Smooth muscle cell (in vitro differentiated cells): ENCODE measurements at regions not wholly inside any gene's neighbourhood (a gene's known extent, or its start where the extent isn't known, plus 50 kb on each side); places are given as distances from the start of the nearest gene placed in this dataset.

Source experiments
- DNase-seq: peaks from one replicate; lab custom pipeline; 2025; ENCODE audit not compliant: unreplicated experiment; lab: John Stamatoyannopoulos, UW
- H2AFZ ChIP-seq: fragments of 200-600 bp; sonication (generic); 2 replicates; pipeline ENCODE4 v1.6.0; 2016; ENCODE audit warnings: antibody characterized with exemption, low read depth, mild to moderate bottlenecking
- H3F3A ChIP-seq: fragments of 200-600 bp; sonication (generic); 2 replicates; pipeline ENCODE4 v1.6.0; 2017; ENCODE audit warnings: antibody characterized with exemption, low read depth
- H3K27ac ChIP-seq: fragments of 200-600 bp; sonication (generic); 2 replicates; pipeline ENCODE4 v1.5.1; 2016; ENCODE audit warnings: low read depth, mild to moderate bottlenecking
- H3K27me3 ChIP-seq: fragments of 200-600 bp; sonication (generic); 2 replicates; pipeline ENCODE4 v1.6.1; 2016; ENCODE audit warnings: low read depth, mild to moderate bottlenecking
- H3K36me3 ChIP-seq: fragments of 200-600 bp; sonication (generic); 2 replicates; pipeline ENCODE4 v1.5.1; 2016; ENCODE audit warnings: low read depth
- H3K4me1 ChIP-seq: fragments of 200-600 bp; sonication (generic); 2 replicates; pipeline ENCODE4 v1.5.1; 2016; ENCODE audit warnings: low read depth
- H3K4me2 ChIP-seq: fragments of 200-600 bp; sonication (generic); 2 replicates; pipeline ENCODE4 v1.6.0; 2016; ENCODE audit warnings: mild to moderate bottlenecking
- H3K4me3 ChIP-seq: fragments of 200-600 bp; sonication (generic); 2 replicates; pipeline ENCODE4 v1.5.1; 2016; ENCODE audit warnings: mild to moderate bottlenecking
- H3K79me2 ChIP-seq: fragments of 200-600 bp; sonication (generic); 2 replicates; pipeline ENCODE4 v1.6.0; 2016; ENCODE audit warnings: low read depth, mild to moderate bottlenecking
- H3K9ac ChIP-seq: fragments of 200-600 bp; sonication (generic); 2 replicates; pipeline ENCODE4 v1.6.0; 2016; ENCODE audit warnings: low read depth
- H3K9me3 ChIP-seq: fragments of 200-600 bp; sonication (generic); replicated peaks from 2 replicates; pipeline ENCODE4 v1.5.1; 2016; ENCODE audit warnings: low read depth
- H4K20me1 ChIP-seq: fragments of 200-600 bp; sonication (generic); 2 replicates; pipeline ENCODE4 v1.6.0; 2016; ENCODE audit warnings: low read depth
- WGBS: methylation state at CpG from one replicate; pipeline ENCODE4 v1.1.7; 2016; ENCODE audit warnings: low lambda C conversion rate; 5-methylcytosine and 5-hydroxymethylcytosine counted together
- TF ChIP-seq, protein P1 (sequence below): fragments of 200-600 bp; sonication (generic); IDR thresholded peaks from 2 replicates; pipeline ENCODE4 v1.5.1; 2017; ENCODE audit warnings: borderline replicate concordance, mild to moderate bottlenecking, antibody characterized with exemption; ENCODE audit not compliant: insufficient read depth, poor library complexity, severe bottlenecking

DNA sequence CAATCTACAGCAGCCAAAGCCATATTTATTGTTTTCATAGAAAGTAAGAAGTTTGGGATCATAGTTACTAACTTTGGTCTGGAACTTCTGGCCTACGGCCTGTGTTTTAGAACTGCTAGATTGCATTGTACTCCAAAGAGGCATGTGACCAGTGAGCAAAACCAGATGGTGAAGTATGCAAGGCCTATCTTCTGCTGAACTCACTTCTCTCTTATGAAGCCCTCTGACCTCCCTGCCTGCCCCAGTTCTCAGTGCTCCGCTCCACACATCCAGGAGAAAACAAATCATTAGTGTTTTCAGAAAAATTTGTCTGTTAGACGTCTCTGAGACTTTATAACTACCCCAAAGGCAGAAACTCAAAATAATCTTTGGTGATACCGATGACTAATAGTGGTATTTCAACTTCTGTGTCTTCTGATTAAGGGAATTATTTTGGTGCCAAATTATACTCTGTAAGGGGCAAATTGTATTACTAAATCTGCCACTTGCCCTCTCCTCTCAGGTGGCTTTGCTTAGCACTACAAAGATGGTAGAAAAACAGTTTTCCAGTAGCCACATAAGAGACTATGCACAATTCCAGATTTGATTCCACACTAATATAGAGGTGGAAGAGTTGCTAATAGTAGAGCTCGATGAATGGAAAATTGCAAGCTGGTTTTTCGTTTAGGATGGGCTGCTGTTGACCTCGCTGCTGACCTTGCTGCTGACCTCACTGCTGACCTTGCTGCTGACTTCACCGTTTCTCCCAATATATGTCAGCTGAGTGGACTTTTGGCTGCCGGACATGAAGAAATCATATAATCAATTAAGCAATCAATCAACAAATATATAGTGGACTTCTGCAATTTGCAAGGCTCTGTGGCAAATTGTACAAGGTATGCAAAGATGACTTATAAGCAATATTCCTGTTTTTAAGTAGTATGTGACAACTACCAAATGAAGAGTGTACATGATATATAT is 147.5 kb downstream of the KITLG start:
- Histone ChIP-seq H3K4me3 (no peak overlapping the region), H3K9me3 (no peaks in the 10 kb centered on the region), H2AFZ (no peak overlapping the region), H3F3A (no peaks in the 10 kb centered on the region), H3K79me2 (no peaks in the 10 kb centered on the region), H3K27me3 (no peaks in the 10 kb centered on the region), H3K9ac (no peak overlapping the region), H3K4me1 (no peaks in the 10 kb centered on the region), H4K20me1 (no peaks in the 10 kb centered on the region), H3K27ac (no peak overlapping the region), H3K4me2 (no peak overlapping the region), H3K36me3 (no peaks in the 10 kb centered on the region)
- TF ChIP-seq, protein P1, sequence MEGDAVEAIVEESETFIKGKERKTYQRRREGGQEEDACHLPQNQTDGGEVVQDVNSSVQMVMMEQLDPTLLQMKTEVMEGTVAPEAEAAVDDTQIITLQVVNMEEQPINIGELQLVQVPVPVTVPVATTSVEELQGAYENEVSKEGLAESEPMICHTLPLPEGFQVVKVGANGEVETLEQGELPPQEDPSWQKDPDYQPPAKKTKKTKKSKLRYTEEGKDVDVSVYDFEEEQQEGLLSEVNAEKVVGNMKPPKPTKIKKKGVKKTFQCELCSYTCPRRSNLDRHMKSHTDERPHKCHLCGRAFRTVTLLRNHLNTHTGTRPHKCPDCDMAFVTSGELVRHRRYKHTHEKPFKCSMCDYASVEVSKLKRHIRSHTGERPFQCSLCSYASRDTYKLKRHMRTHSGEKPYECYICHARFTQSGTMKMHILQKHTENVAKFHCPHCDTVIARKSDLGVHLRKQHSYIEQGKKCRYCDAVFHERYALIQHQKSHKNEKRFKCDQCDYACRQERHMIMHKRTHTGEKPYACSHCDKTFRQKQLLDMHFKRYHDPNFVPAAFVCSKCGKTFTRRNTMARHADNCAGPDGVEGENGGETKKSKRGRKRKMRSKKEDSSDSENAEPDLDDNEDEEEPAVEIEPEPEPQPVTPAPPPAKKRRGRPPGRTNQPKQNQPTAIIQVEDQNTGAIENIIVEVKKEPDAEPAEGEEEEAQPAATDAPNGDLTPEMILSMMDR = no peak
- WGBS = 74% methylated on average over 9 of the region's 9 CpGs
- DNase-seq = no peak

DNA sequence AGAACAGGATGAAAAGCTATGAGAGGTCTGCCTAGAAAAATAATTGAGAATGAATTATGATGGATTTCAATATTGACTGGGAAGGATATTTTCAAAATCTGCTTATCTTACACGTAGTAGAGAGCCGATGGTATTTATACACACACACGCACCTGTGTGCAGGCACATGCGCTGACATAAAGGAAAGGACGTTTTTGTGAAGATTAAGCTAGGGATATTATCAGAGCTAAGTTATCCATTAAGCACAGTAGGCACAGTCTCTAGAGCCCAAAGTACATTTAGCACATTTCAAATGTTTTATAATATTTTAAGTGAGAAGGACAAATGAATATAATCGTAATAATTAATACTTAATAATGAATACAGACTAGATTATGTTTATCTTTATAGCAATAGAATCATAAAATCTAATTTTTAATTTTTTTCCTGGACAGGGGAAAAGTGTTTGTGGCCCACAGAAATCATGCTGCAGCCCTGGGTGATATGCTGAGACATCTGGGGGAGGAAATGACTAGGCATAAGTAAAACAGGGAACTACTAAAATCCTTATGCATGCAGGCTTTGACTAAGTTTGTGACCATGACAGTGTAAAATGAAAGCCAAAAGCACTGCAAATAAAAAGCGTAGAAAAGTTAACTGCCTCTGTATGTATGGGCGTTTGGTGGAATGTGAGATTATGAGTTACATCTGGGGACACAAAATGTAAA is 146.1 kb downstream of the KITLG start:
- WGBS = 82% methylated on average over 8 of the region's 8 CpGs
- Histone ChIP-seq H3K9ac (no peak overlapping the region), H3K4me2 (no peak overlapping the region), H3K4me1 (no peaks in the 10 kb centered on the region), H4K20me1 (no peaks in the 10 kb centered on the region), H3K79me2 (no peaks in the 10 kb centered on the region), H3K27ac (peak overlapping the region; percentile 5), H3F3A (no peaks in the 10 kb centered on the region), H3K9me3 (no peaks in the 10 kb centered on the region), H3K27me3 (no peaks in the 10 kb centered on the region), H2AFZ (no peak overlapping the region), H3K4me3 (no peak overlapping the region), H3K36me3 (no peaks in the 10 kb centered on the region)
- no peak for DNase-seq
- TF ChIP-seq, protein P1 = no peak

DNA sequence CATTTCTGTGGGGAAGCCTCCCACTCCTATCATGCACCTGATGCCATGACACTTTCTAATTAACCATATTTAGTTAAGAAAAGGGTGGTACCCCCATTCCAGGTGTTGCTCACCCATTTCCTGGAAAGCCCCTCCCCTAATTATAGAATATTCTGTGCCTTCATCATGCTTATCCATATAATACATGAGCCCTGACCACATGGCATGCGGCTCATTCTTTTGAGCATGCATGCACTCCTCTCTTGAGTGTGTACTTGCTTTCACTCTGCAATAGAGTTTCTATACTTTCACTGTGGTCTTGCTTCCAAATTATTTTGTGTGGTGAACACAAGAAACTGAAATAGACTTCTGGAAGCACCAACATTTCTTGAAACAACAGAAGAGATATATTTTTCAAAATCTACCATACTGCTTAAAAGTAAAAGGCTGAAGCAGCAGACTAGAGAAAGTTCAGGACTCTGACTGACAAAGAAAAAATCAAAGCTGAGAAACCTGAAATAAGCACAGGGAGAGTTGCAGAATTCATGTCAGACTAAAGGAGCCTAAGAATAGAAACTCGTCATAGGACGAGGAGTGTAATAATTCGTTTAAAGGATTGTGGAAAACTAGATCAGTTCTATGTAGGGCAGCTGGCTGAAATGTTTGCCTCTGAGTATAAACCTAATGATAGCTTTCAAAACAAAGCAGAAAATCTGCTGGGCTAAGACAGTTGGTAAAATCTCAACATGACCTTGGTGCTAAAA is 144.8 kb downstream of the KITLG start:
- H3K9ac ChIP-seq = no peak overlapping the region
- H3K9me3 ChIP-seq = no peaks in the 10 kb centered on the region
- 87% methylated on average over 4 of the region's 4 CpGs for WGBS
- H3K79me2 ChIP-seq = no peaks in the 10 kb centered on the region
- H3K4me2 ChIP-seq = no peak overlapping the region
- DNase-seq = no peak
- no peak overlapping the region for H3K27ac ChIP-seq
- H3F3A ChIP-seq = no peaks in the 10 kb centered on the region
- no peaks in the 10 kb centered on the region for H4K20me1 ChIP-seq
- H3K4me1 ChIP-seq = no peaks in the 10 kb centered on the region
- H2AFZ ChIP-seq = peak overlapping the region; percentile 38
- H3K27me3 ChIP-seq = no peaks in the 10 kb centered on the region
- no peaks in the 10 kb centered on the region for H3K36me3 ChIP-seq
- TF ChIP-seq, protein P1 = no peak
- H3K4me3 ChIP-seq = no peak overlapping the region
